ENCODE measurements at regions not wholly inside any gene's neighbourhood (a gene's known extent, or its start where the extent isn't known, plus 50 kb on each side); places are given as distances from the start of the nearest gene placed in this dataset.

DNA sequence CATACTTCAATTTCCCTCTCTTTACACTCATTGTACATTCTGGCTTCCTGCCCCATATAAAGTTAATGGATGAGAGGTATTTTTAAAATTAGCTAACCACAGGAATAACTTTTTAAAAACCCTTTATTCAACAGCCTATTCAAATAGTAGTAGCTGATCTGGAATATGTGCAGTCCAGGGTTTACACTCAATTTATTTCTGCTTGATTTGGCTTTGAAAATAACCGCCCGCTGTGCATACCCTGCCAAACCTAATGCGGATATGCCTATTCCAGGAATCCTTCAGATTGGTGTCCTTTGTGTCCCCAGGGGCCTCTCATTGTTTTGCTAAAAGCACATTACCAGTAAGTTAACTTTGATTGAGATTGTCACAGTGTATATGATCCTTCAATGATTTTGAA, 1686.2 kb downstream of the PLA2G4A start:
- no peak overlapping the region for H3K27ac ChIP-seq (ENCODE audit: low read depth, low read length, poor library complexity, severe bottlenecking)
- ChIA-PET CTCF (ENCODE audit: unreplicated experiment) (no interaction called here), POLR2A (no interaction called here)
- no peaks in the 10 kb centered on the region for H3K9me3 ChIP-seq (ENCODE audit: low read length)
- H4K20me1 ChIP-seq (ENCODE audit: insufficient read depth, low read length) = no peaks in the 10 kb centered on the region
- no peak for TF ChIP-seq EZH2phosphoT487 (IDR thresholded peaks at IDR 0.05; ENCODE audit: borderline replicate concordance, low read depth, low read length)
- TF ChIP-seq, protein P1, sequence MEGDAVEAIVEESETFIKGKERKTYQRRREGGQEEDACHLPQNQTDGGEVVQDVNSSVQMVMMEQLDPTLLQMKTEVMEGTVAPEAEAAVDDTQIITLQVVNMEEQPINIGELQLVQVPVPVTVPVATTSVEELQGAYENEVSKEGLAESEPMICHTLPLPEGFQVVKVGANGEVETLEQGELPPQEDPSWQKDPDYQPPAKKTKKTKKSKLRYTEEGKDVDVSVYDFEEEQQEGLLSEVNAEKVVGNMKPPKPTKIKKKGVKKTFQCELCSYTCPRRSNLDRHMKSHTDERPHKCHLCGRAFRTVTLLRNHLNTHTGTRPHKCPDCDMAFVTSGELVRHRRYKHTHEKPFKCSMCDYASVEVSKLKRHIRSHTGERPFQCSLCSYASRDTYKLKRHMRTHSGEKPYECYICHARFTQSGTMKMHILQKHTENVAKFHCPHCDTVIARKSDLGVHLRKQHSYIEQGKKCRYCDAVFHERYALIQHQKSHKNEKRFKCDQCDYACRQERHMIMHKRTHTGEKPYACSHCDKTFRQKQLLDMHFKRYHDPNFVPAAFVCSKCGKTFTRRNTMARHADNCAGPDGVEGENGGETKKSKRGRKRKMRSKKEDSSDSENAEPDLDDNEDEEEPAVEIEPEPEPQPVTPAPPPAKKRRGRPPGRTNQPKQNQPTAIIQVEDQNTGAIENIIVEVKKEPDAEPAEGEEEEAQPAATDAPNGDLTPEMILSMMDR (conservative IDR thresholded peaks at IDR 0.05; ENCODE audit: low read length) = no peak
- H3K9me2 ChIP-seq (ENCODE audit: insufficient read depth, low read length) = no peaks in the 10 kb centered on the region
- BruUV-seq (replicated peaks) = no TSS peak
- H2AFZ ChIP-seq (ENCODE audit: low read length) = no peak overlapping the region
- intact Hi-C loops (cut with micrococcal nuclease; ENCODE audit: unreplicated experiment) = no loop called here
- H3K79me2 ChIP-seq (ENCODE audit: insufficient read depth, low read depth, low read length) = no peaks in the 10 kb centered on the region
- no peak overlapping the region for H3K4me2 ChIP-seq (ENCODE audit: low read length)
- H3K36me3 ChIP-seq (ENCODE audit: insufficient read depth, low read length) = no peaks in the 10 kb centered on the region
- no peak overlapping the region for H3K4me3 ChIP-seq (ENCODE audit: low read depth, low read length, poor library complexity, severe bottlenecking)
- DNase-seq (ENCODE audit: low spot score) = no peak
- H3K4me1 ChIP-seq (ENCODE audit: insufficient read depth, low read length, poor library complexity, severe bottlenecking) = no peaks in the 10 kb centered on the region

DNA sequence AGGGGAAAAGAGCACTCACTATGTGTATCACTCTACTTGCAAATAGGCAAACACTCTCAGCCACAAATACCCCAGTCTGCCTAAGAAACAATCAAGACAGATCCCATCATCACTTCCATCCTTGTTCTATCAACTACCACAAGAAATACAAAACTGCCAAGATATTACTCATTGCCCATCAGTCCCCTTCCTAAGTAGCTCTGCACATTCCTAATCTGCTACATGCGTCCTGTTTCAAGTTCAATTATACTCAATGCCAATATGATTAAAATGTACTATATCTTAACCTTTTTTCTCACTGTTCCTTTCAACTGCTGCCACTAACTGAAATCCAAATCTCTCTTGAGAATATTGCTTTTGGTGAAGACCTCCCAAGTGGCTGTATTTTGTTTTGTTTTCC, 1688.4 kb downstream of the PLA2G4A start:
- ChIA-PET POLR2A (no interaction called here), CTCF (ENCODE audit: unreplicated experiment) (no interaction called here)
- H3K79me2 ChIP-seq (ENCODE audit: insufficient read depth, low read depth, low read length) = no peaks in the 10 kb centered on the region
- no peaks in the 10 kb centered on the region for H3K4me1 ChIP-seq (ENCODE audit: insufficient read depth, low read length, poor library complexity, severe bottlenecking)
- DNase-seq (ENCODE audit: low spot score) = no peak
- H3K9me3 ChIP-seq (ENCODE audit: low read length) = no peaks in the 10 kb centered on the region
- no peak overlapping the region for H3K4me2 ChIP-seq (ENCODE audit: low read length)
- no peak overlapping the region for H2AFZ ChIP-seq (ENCODE audit: low read length)
- intact Hi-C loops (cut with micrococcal nuclease; ENCODE audit: unreplicated experiment) = no loop called here
- H3K36me3 ChIP-seq (ENCODE audit: insufficient read depth, low read length) = no peaks in the 10 kb centered on the region
- H4K20me1 ChIP-seq (ENCODE audit: insufficient read depth, low read length) = no peaks in the 10 kb centered on the region
- no peak overlapping the region for H3K4me3 ChIP-seq (ENCODE audit: low read depth, low read length, poor library complexity, severe bottlenecking)
- H3K9me2 ChIP-seq (ENCODE audit: insufficient read depth, low read length) = no peaks in the 10 kb centered on the region
- no peak overlapping the region for H3K27ac ChIP-seq (ENCODE audit: low read depth, low read length, poor library complexity, severe bottlenecking)
- BruUV-seq (replicated peaks) = no TSS peak
- TF ChIP-seq, protein P1 (conservative IDR thresholded peaks at IDR 0.05; ENCODE audit: low read length) = no peak
- TF ChIP-seq EZH2phosphoT487 (IDR thresholded peaks at IDR 0.05; ENCODE audit: borderline replicate concordance, low read depth, low read length) = no peak

DNA sequence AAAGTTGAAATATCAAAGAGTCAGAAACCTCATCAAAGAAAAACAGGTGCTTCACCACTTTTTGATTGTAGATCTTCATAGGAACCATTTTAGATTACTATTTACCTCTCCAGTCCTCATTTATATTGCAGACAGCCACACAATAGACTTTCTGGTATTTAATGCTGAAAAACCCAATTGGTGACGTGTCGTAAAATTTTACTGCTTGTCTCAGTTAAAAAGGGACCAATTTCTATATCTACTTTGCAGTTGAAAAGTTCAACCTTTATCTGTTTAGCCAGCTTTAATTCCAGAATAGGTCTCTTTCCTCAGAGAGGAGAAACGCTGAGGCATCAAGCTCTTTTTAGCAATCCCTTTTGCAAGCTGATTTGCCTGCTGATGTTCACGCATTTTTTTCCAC, 1722.4 kb downstream of the PLA2G4A start:
- no peaks in the 10 kb centered on the region for H4K20me1 ChIP-seq (ENCODE audit: insufficient read depth, low read length)
- H3K79me2 ChIP-seq (ENCODE audit: insufficient read depth, low read depth, low read length) = no peaks in the 10 kb centered on the region
- no peak for TF ChIP-seq EZH2phosphoT487 (IDR thresholded peaks at IDR 0.05; ENCODE audit: borderline replicate concordance, low read depth, low read length)
- TF ChIP-seq, protein P1 (conservative IDR thresholded peaks at IDR 0.05; ENCODE audit: low read length) = no peak
- no peak overlapping the region for H3K27ac ChIP-seq (ENCODE audit: low read depth, low read length, poor library complexity, severe bottlenecking)
- intact Hi-C loops (cut with micrococcal nuclease; ENCODE audit: unreplicated experiment) = no loop called here
- H3K4me1 ChIP-seq (ENCODE audit: insufficient read depth, low read length, poor library complexity, severe bottlenecking) = no peaks in the 10 kb centered on the region
- no peak overlapping the region for H2AFZ ChIP-seq (ENCODE audit: low read length)
- CTCF ChIA-PET (ENCODE audit: unreplicated experiment) = no interaction called here
- POLR2A ChIA-PET = interaction anchor here (0.9 kb wide), 1 partner anchor 10 kb away, joined by 4 read pairs; no protein-coding TSS in a partner anchor
- BruUV-seq (replicated peaks) = no TSS peak
- H3K4me2 ChIP-seq (ENCODE audit: low read length) = no peak overlapping the region
- H3K9me3 ChIP-seq (ENCODE audit: low read length) = no peaks in the 10 kb centered on the region
- DNase-seq (ENCODE audit: low spot score) = no peak
- no peak overlapping the region for H3K4me3 ChIP-seq (ENCODE audit: low read depth, low read length, poor library complexity, severe bottlenecking)
- no peaks in the 10 kb centered on the region for H3K36me3 ChIP-seq (ENCODE audit: insufficient read depth, low read length)
- no peaks in the 10 kb centered on the region for H3K9me2 ChIP-seq (ENCODE audit: insufficient read depth, low read length)

Measured in OCI-LY7 (cell line).